Sigmoid colon (tissue), 4 donors: ENCODE measurements at regions not wholly inside any gene's neighbourhood (a gene's known extent, or its start where the extent isn't known, plus 50 kb on each side); places are given as distances from the start of the nearest gene placed in this dataset.

Experiments
- CTCF ChIP-seq, 4 experiments: fragments of 450-650 bp in 3 of 4; fragments of 200-600 bp in 1 of 4; IDR thresholded peaks; one replicate each; pipeline ENCODE4 v1.5.1; 2016 to 2019; ENCODE audit warnings: antibody characterized with exemption in 4 of 4, mild to moderate bottlenecking in 3 of 4, moderate library complexity in 2 of 4
- POLR2AphosphoS5 ChIP-seq, 4 donors: sonication (generic); formaldehyde crosslinking; IDR thresholded peaks; one replicate each; pipeline ENCODE4 v1.6.1; 2017; ENCODE audit warnings: antibody characterized with exemption in 4 of 4

GRCh38 chr2:150549381-150549780 lies 61.9 kb upstream of the RND3 start:
- no peak for TF ChIP-seq POLR2AphosphoS5 (IDR thresholded peaks at IDR 0.05)
- TF ChIP-seq CTCF (IDR thresholded peaks at IDR 0.05) = no peak
